SW480 (cell line): ENCODE measurements at regions not wholly inside any gene's neighbourhood (a gene's known extent, or its start where the extent isn't known, plus 50 kb on each side); places are given as distances from the start of the nearest gene placed in this dataset.

Experiments used
- DNase-seq: peaks from one replicate; pipeline ENCODE4 v3.0.0-alpha.2; 2016; ENCODE audit warnings: low spot score

GRCh38 chr21:26412885-26413284, 160.2 kb downstream of the CYYR1 start:
- DNase-seq, result no peak

- DNase-seq, result no peak
Observed at GRCh38 chr21:26409735-26410134, 163.4 kb downstream of the CYYR1 start.

GRCh38 chr21:26408511-26408910, 164.6 kb downstream of the CYYR1 start:
- DNase-seq, result no peak

GRCh38 chr21:26406526-26406925, 166.6 kb downstream of the CYYR1 start:
- no peak for DNase-seq

- DNase-seq, result peak; percentile 86
Observed at GRCh38 chr21:26405735-26406361, 167.2 kb downstream of the CYYR1 start.

- no peak for DNase-seq
Observed at GRCh38 chr21:26405071-26405470, 168.0 kb downstream of the CYYR1 start.

GRCh38 chr21:26404288-26404687, 168.8 kb downstream of the CYYR1 start:
- no peak for DNase-seq

- no peak for DNase-seq
Observed at GRCh38 chr21:26403321-26403720, 169.8 kb downstream of the CYYR1 start.

GRCh38 chr21:26397545-26397944, 175.5 kb downstream of the CYYR1 start:
- DNase-seq, result peak; percentile 20

- no peak for DNase-seq
Observed at GRCh38 chr21:26394341-26394740, 178.7 kb downstream of the CYYR1 start.

GRCh38 chr21:26391166-26391565, 181.9 kb downstream of the CYYR1 start:
- DNase-seq, result no peak

GRCh38 chr21:26389971-26390641, 183.0 kb downstream of the CYYR1 start:
- DNase-seq, result peak; percentile 10

- DNase-seq, result peak; percentile 12
Observed at GRCh38 chr21:26388731-26389231, 184.3 kb downstream of the CYYR1 start.

- DNase-seq, result no peak
Observed at GRCh38 chr21:26385721-26386120, 187.4 kb downstream of the CYYR1 start.

GRCh38 chr21:26379561-26379960, 193.5 kb downstream of the CYYR1 start:
- DNase-seq, result no peak

GRCh38 chr21:26377111-26377694, 195.9 kb downstream of the CYYR1 start:
- no peak for DNase-seq

GRCh38 chr21:26374817-26375216, 198.3 kb downstream of the CYYR1 start:
- no peak for DNase-seq

GRCh38 chr21:26368591-26369320, 198.2 kb upstream of the APP start:
- no peak for DNase-seq

- DNase-seq, result no peak
Observed at GRCh38 chr21:26366781-26367180, 196.2 kb upstream of the APP start.

GRCh38 chr21:26365849-26366248, 195.3 kb upstream of the APP start:
- no peak for DNase-seq

- no peak for DNase-seq
Observed at GRCh38 chr21:26351661-26352060, 181.1 kb upstream of the APP start.

GRCh38 chr21:26332867-26333266, 162.3 kb upstream of the APP start:
- no peak for DNase-seq
